ENCODE measurements at regions not wholly inside any gene's neighbourhood (a gene's known extent, or its start where the extent isn't known, plus 50 kb on each side); places are given as distances from the start of the nearest gene placed in this dataset.

DNA sequence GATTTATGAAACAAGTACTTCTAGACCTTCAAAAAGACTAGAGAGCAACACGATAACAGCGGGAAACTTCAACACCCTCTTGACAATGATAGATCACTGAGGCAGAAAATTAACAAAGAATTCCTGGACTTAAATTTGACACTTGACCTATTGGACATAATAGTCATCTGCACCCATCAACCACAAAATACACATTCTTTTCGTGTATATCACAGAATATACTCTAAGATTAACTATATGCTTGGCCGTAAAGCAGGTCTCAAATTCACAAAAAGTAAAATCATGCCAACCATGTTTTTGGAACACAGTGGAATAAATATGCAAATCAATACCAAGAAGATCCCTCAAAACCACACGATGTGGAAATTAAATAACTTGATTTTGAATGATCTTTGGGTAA lies 559.4 kb downstream of the DNAH5 start:
- TF ChIP-seq, protein P1, sequence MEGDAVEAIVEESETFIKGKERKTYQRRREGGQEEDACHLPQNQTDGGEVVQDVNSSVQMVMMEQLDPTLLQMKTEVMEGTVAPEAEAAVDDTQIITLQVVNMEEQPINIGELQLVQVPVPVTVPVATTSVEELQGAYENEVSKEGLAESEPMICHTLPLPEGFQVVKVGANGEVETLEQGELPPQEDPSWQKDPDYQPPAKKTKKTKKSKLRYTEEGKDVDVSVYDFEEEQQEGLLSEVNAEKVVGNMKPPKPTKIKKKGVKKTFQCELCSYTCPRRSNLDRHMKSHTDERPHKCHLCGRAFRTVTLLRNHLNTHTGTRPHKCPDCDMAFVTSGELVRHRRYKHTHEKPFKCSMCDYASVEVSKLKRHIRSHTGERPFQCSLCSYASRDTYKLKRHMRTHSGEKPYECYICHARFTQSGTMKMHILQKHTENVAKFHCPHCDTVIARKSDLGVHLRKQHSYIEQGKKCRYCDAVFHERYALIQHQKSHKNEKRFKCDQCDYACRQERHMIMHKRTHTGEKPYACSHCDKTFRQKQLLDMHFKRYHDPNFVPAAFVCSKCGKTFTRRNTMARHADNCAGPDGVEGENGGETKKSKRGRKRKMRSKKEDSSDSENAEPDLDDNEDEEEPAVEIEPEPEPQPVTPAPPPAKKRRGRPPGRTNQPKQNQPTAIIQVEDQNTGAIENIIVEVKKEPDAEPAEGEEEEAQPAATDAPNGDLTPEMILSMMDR (IDR thresholded peaks at IDR 0.05; ENCODE audit: borderline replicate concordance, control extremely low read depth, extremely low read depth, insufficient read depth, missing control alignments): no peak
- no peak for DNase-seq (ENCODE audit: low spot score)
- in situ Hi-C loops (cut with MboI; ENCODE audit: low sequenced_read_pairs, unreplicated experiment): no loop called here

DNA sequence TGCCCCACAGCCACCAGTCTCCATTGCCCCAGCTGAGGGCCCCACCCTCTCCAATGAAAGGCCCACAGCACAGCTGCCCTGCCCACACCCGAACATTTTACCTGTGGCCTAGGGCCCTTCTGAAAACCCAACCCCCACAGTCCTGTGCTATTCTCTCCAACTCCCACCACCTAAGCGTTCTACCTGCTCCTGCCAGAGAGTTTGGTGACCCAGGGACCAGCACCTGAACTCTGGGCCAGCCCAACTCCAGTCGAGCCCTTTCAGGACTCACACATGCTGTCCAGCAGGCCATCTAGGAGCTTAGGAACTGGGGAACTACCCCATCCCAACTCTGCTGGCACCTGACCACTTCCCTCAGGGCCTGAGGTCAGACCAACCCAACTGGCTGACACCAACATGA lies 562.3 kb downstream of the DNAH5 start:
- in situ Hi-C loops (cut with MboI; ENCODE audit: low sequenced_read_pairs, unreplicated experiment): no loop called here
- no peak for DNase-seq (ENCODE audit: low spot score)
- TF ChIP-seq, protein P1 (IDR thresholded peaks at IDR 0.05; ENCODE audit: borderline replicate concordance, control extremely low read depth, extremely low read depth, insufficient read depth, missing control alignments): no peak

DNA sequence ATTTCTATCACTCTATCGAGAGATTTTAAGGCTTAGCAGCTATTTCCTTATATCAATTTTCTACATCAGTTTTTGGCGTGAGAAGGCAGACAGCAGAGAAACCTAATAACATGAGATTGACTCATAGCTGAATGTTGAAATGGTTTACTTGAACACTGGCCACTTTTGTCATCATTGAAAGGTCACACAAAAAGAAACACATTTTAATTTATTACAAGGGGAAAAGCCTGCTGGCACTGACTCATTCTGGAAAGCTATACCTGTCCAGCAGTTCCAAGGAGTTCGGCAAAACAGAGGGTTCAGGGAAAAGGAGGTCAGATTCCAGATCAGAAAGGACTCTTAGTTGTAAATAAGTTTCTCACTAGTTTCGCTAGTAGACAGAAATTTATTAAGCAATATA lies 566.4 kb downstream of the DNAH5 start:
- DNase-seq (ENCODE audit: low spot score): no peak
- in situ Hi-C loops (cut with MboI; ENCODE audit: low sequenced_read_pairs, unreplicated experiment): no loop called here
- TF ChIP-seq, protein P1 (IDR thresholded peaks at IDR 0.05; ENCODE audit: borderline replicate concordance, control extremely low read depth, extremely low read depth, insufficient read depth, missing control alignments): no peak

DNA sequence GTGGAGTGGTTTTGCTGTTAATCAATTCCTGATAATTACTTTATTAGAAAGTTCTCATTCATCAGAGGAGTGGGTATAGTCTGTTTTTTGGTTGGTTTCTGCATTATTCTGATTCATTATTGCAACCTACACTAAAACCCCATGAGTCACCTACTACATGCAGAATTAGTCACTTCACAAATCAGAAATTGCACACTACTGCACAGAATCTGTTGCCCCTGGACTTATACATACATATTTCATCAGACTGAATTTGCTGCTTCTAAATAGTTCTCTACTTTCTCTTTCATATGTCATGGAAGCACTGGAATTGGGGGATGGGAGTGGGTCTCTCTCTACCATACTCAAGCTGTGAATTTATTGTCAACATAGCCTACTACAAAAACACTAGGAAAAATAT lies 585.1 kb downstream of the DNAH5 start:
- in situ Hi-C loops (cut with MboI; ENCODE audit: low sequenced_read_pairs, unreplicated experiment): no loop called here
- TF ChIP-seq, protein P1 (IDR thresholded peaks at IDR 0.05; ENCODE audit: borderline replicate concordance, control extremely low read depth, extremely low read depth, insufficient read depth, missing control alignments): no peak
- DNase-seq (ENCODE audit: low spot score): no peak

DNA sequence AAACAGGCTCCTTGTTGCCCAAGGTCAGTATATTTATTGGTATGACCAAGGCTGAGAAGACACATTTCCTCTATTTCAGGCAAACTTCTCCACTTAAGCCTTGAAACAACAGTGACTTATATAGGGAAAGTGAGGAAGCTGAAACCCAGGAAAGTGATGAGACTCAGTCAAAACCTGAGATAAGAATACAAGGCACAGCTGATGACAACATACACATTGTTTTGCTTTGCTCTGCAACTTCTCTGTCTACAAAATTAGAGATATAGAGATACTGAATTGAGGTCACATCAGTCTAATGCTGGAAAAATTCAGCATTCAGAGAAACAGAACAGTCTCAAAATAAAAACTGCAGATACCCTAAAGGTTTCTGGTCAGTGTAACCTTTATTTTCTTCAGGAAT lies 586.1 kb downstream of the DNAH5 start:
- DNase-seq (ENCODE audit: low spot score): no peak
- TF ChIP-seq, protein P1 (IDR thresholded peaks at IDR 0.05; ENCODE audit: borderline replicate concordance, control extremely low read depth, extremely low read depth, insufficient read depth, missing control alignments): no peak
- in situ Hi-C loops (cut with MboI; ENCODE audit: low sequenced_read_pairs, unreplicated experiment): no loop called here

DNA sequence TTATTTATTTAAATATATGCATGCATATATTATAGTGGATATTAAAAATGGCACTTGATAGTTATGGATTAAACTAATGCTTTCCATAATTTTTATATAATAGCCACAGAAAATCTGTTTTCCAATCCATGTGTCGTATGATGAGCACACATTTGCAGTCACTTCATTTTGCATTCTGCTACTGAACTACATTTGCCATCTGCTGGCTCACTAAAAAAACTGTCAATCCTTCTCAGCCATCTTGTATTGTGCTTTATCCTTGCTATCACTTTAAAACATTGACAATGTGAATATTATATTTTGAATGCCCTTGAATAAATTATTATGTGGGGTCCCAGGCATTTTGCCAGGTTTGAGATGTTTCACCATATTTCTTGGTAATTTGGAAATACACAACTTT lies 586.6 kb downstream of the DNAH5 start:
- TF ChIP-seq, protein P1 (IDR thresholded peaks at IDR 0.05; ENCODE audit: borderline replicate concordance, control extremely low read depth, extremely low read depth, insufficient read depth, missing control alignments): no peak
- in situ Hi-C loops (cut with MboI; ENCODE audit: low sequenced_read_pairs, unreplicated experiment): no loop called here
- no peak for DNase-seq (ENCODE audit: low spot score)

DNA sequence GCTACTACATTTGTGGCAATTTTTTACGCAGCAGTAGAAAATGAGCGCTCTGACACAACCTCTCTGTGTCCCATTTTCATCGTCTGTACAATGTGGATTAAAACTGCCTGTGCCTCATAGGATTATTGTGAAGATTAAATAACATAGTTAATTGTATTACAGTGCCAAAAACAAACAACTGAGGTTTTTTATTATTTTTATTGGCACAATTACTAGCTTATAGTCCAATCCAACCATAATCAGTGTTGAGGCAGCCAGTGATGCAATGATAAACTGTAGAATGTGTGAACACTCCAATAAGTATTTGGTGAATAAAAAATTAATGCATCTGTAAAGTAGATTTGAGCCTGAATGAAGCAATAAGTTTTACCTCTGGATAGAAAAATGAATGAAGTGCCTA lies 588.3 kb downstream of the DNAH5 start:
- TF ChIP-seq, protein P1 (IDR thresholded peaks at IDR 0.05; ENCODE audit: borderline replicate concordance, control extremely low read depth, extremely low read depth, insufficient read depth, missing control alignments): no peak
- DNase-seq (ENCODE audit: low spot score): no peak
- in situ Hi-C loops (cut with MboI; ENCODE audit: low sequenced_read_pairs, unreplicated experiment): no loop called here

Measured in GM13976 (cell line).